Spleen (tissue), 11 donors: ENCODE measurements at regions not wholly inside any gene's neighbourhood (a gene's known extent, or its start where the extent isn't known, plus 50 kb on each side); places are given as distances from the start of the nearest gene placed in this dataset.

Source experiments
- DNase-seq: peaks from one replicate; pipeline ENCODE4 v3.0.0-alpha.2; 2020
- H3K27ac ChIP-seq, 8 donors: fragments of 200-600 bp; sonication (generic) in 7 of 8; 1 replicate in 4 of 8; 2 replicates in 4 of 8; pipeline versions ENCODE4 v1.5.0 to v1.8.0; 2016 to 2021; ENCODE audit warnings: inconsistent platforms in 4 of 8, mild to moderate bottlenecking in 4 of 8, moderate library complexity in 1 of 8
- H3K27me3 ChIP-seq, 7 donors: fragments of 200-600 bp; sonication (generic) in 6 of 7; replicated peaks in 1 of 7; 1 replicate in 4 of 7; 2 replicates in 3 of 7; pipeline versions ENCODE4 v1.5.0 to v1.8.0; 2016 to 2021; ENCODE audit warnings: inconsistent platforms in 3 of 7, mild to moderate bottlenecking in 1 of 7
- H3K36me3 ChIP-seq, 6 donors: fragments of 200-600 bp; sonication (generic) in 5 of 6; 1 replicate in 4 of 6; 2 replicates in 2 of 6; pipeline versions ENCODE4 v1.5.0 to v1.8.0; 2016 to 2021; ENCODE audit warnings: inconsistent platforms in 2 of 6
- H3K4me1 ChIP-seq, 6 donors: fragments of 200-600 bp; sonication (generic) in 5 of 6; 1 replicate in 3 of 6; 2 replicates in 3 of 6; pipeline versions ENCODE4 v1.5.0 to v1.8.0; 2016 to 2021; ENCODE audit warnings: inconsistent platforms in 3 of 6
- H3K4me3 ChIP-seq, 8 donors: fragments of 200-600 bp; sonication (generic) in 7 of 8; 1 replicate in 4 of 8; 2 replicates in 4 of 8; pipeline versions ENCODE4 v1.5.0 to v1.8.0; 2016 to 2021; ENCODE audit warnings: inconsistent platforms in 4 of 8, mild to moderate bottlenecking in 4 of 8, moderate library complexity in 2 of 8
- H3K9me3 ChIP-seq, 8 donors: fragments of 200-600 bp; sonication (generic) in 7 of 8; 1 replicate in 4 of 8; 2 replicates in 4 of 8; pipeline versions ENCODE4 v1.5.0 to v1.8.0; 2016 to 2021; ENCODE audit warnings: inconsistent platforms in 4 of 8
- POLR2A ChIP-seq, 3 donors: fragments of 450-650 bp; IDR thresholded peaks; one replicate each; pipeline ENCODE4 v1.5.1; 2017; ENCODE audit warnings: antibody characterized with exemption in 3 of 3, mild to moderate bottlenecking in 1 of 3
- POLR2AphosphoS5 ChIP-seq, 3 donors: sonication (generic); formaldehyde crosslinking; IDR thresholded peaks; one replicate each; pipeline ENCODE4 v1.5.1; 2017; ENCODE audit warnings: antibody characterized with exemption in 3 of 3
- WGBS, 5 donors: extraction: QIAGEN DNeasy Blood & Tissue Kit in 3 of 5; methylation state at CpG; one replicate each; pipeline versions ENCODE4 v1.1.5 to v1.1.7; 2013 to 2018; 5-methylcytosine and 5-hydroxymethylcytosine counted together
- intact Hi-C: fragments of 100-400 bp; cut with DNase I; formaldehyde crosslinking; loops from one replicate; pipeline ENCODE4 v1.15.0; 2023; ENCODE audit warnings: low total_unique reads
- TF ChIP-seq, protein P1 (sequence below), 11 experiments: fragments of 200-600 bp in 7 of 11; fragments of 450-650 bp in 4 of 11; sonication (generic) in 4 of 11; IDR thresholded peaks in 8 of 11; conservative IDR thresholded peaks in 3 of 11; 1 replicate in 7 of 11; 2 replicates in 4 of 11; pipeline versions ENCODE4 v1.4.0 to v1.8.0; 2016 to 2021; ENCODE audit warnings: antibody characterized with exemption in 11 of 11, inconsistent platforms in 4 of 11, mild to moderate bottlenecking in 1 of 11
- donor health status: healthy with polysubstance abuse.
- donor health status: DM: no; HTN: no; CAD: no; lungs with moderate emphysema.
- donor health status: DM: no; HTN: no; CAD: no.
- donor health status: Bipolar disorder and iron deficiency.
- donor health status: healthy.
- donor health status: DM: no; HTN: no; CAD: no.
- donor health status: DM: yes; HTN: yes; CAD: no.

DNA sequence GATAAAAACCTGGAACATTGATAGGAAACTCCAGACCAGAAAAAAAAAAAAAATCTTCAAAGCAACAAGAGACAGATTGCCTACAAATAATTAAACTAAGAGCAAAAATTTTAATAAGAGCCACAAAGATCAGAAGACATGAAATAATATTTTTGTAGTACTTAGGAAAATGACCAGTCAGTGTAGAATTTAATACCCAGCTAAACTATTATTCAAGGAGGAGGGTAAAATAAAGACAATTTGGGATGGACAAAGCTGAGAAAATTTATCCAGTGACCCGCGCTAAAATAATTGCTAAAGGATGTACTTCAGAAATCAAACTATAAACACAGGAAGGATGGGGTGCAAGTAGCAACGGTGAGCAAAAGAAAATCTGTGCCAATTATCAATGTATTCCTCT, 133.2 kb downstream of the AQP9 start:
- TF ChIP-seq POLR2A (IDR thresholded peaks at IDR 0.05) (no peak), POLR2AphosphoS5 (IDR thresholded peaks at IDR 0.05) (no peak)
- TF ChIP-seq, protein P1, sequence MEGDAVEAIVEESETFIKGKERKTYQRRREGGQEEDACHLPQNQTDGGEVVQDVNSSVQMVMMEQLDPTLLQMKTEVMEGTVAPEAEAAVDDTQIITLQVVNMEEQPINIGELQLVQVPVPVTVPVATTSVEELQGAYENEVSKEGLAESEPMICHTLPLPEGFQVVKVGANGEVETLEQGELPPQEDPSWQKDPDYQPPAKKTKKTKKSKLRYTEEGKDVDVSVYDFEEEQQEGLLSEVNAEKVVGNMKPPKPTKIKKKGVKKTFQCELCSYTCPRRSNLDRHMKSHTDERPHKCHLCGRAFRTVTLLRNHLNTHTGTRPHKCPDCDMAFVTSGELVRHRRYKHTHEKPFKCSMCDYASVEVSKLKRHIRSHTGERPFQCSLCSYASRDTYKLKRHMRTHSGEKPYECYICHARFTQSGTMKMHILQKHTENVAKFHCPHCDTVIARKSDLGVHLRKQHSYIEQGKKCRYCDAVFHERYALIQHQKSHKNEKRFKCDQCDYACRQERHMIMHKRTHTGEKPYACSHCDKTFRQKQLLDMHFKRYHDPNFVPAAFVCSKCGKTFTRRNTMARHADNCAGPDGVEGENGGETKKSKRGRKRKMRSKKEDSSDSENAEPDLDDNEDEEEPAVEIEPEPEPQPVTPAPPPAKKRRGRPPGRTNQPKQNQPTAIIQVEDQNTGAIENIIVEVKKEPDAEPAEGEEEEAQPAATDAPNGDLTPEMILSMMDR (IDR thresholded peaks at IDR 0.05 in 8 of 11, conservative IDR thresholded peaks at IDR 0.05 in 3 of 11): no peak
- H3K9me3 ChIP-seq: peaks cover 0 to 18% (median 10%) of the 10 kb centered on the region in 8 donors
- no peak overlapping the region for H3K27ac ChIP-seq
- intact Hi-C loops: loop anchor here (10.0 kb wide), 1 partner anchor 63 kb away; no protein-coding TSS in a partner anchor
- H3K4me3 ChIP-seq: no peak overlapping the region
- no peak for DNase-seq
- no peaks in the 10 kb centered on the region for H3K36me3 ChIP-seq
- peaks cover 0 to 10% (median 7%) of the 10 kb centered on the region in 6 donors for H3K4me1 ChIP-seq
- WGBS, 5 donors: 89 to 92% (median 90%) methylated on average over 3 of the region's 3 CpGs
- no peaks in the 10 kb centered on the region for H3K27me3 ChIP-seq

DNA sequence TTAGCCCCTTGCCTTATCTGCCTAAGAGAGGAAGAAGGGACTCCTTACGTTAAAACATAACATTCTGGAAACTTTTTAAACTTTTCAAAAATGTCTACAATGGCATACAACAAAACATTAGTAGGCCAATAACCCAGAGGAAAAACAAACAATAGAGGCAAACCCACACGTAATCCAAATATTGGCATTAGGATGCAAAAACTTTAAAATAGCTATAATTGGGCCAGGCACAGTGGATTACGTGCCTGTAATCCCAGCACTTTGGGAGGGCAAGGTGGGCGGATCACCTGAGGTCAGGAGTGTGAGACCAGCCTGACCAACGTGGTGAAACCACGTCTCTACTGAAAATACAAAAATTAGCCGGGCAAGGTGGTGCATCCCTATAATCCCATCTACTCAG, 134.9 kb downstream of the AQP9 start:
- WGBS, 5 donors: 82 to 94% (median 93%) methylated on average over 7 of the region's 7 CpGs
- H3K36me3 ChIP-seq: no peaks in the 10 kb centered on the region
- H3K27me3 ChIP-seq: no peaks in the 10 kb centered on the region
- DNase-seq: no peak
- no peak overlapping the region for H3K27ac ChIP-seq
- H3K4me1 ChIP-seq: peaks cover 0 to 10% (median 7%) of the 10 kb centered on the region in 6 donors
- peaks cover 0 to 18% (median 10%) of the 10 kb centered on the region in 8 donors for H3K9me3 ChIP-seq
- intact Hi-C loops: loop anchor here (10.0 kb wide), 1 partner anchor 62 kb away; no protein-coding TSS in a partner anchor
- H3K4me3 ChIP-seq: no peak overlapping the region
- no peak for TF ChIP-seq POLR2A (IDR thresholded peaks at IDR 0.05)
- TF ChIP-seq POLR2AphosphoS5 (IDR thresholded peaks at IDR 0.05): no peak
- TF ChIP-seq, protein P1 (IDR thresholded peaks at IDR 0.05 in 8 of 11, conservative IDR thresholded peaks at IDR 0.05 in 3 of 11): no peak

DNA sequence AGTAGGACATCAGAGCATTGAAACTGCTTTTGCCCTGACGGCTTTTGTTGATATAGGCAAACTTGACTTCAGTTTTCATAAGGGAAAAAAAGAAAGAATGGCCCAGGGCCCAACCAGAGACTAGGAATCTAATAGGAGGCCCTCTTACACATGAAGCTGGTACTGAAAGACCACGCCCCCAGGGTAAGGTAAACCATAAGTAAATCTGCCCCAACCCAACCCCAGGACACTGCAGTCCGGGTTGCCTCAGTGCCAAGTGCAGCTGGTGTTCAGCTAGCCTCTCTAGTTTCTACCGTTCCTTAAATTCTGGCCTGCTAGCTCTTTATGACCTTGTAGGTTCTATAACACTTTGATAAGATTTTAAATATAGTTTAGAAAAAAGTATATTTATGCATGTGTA, 136.7 kb downstream of the AQP9 start:
- intact Hi-C loops: loop anchor here (10.0 kb wide), 1 partner anchor 60 kb away; no protein-coding TSS in a partner anchor
- Histone ChIP-seq H3K4me3 (no peak overlapping the region), H3K27me3 (no peaks in the 10 kb centered on the region), H3K27ac (no peak overlapping the region), H3K36me3 (no peaks in the 10 kb centered on the region), H3K9me3 (peaks cover 0 to 18% (median 10%) of the 10 kb centered on the region in 8 donors), H3K4me1 (peaks cover 0 to 6% (median 4%) of the 10 kb centered on the region in 6 donors)
- no peak for DNase-seq
- TF ChIP-seq POLR2A (IDR thresholded peaks at IDR 0.05): no peak
- TF ChIP-seq, protein P1 (IDR thresholded peaks at IDR 0.05 in 8 of 11, conservative IDR thresholded peaks at IDR 0.05 in 3 of 11): no peak
- TF ChIP-seq POLR2AphosphoS5 (IDR thresholded peaks at IDR 0.05): no peak
- 62 to 88% (median 77%) methylated on average over 4 of the region's 4 CpGs for WGBS, 5 donors

DNA sequence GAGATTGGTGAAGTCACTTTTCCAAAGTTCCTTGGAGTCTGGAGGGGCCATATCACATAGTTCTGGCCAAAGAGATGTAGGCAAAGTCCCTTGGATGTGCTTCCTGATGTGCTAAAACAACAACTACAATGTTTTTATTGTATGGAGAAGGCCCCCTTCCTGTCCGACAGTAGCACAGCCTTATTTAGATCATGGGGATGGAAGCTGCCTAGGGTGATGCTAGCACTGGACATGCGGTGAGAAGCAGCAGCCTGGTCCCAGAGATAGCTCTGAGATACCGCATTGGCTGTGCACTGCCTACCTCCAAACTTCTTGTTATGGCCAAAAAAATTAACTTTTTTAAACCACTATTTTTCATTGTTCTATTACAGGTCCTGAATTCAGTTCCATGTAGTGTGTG, 137.6 kb downstream of the AQP9 start:
- Histone ChIP-seq H3K4me1 (no peaks in the 10 kb centered on the region), H3K27ac (no peak overlapping the region), H3K9me3 (peaks cover 0 to 14% (median 10%) of the 10 kb centered on the region in 8 donors), H3K27me3 (no peaks in the 10 kb centered on the region), H3K36me3 (no peaks in the 10 kb centered on the region), H3K4me3 (no peak overlapping the region)
- intact Hi-C loops: loop anchor here (10.0 kb wide), 1 partner anchor 59 kb away; no protein-coding TSS in a partner anchor
- DNase-seq: no peak
- 90 to 98% (median 96%) methylated on average over 3 of the region's 3 CpGs for WGBS, 5 donors
- TF ChIP-seq POLR2AphosphoS5 (IDR thresholded peaks at IDR 0.05): no peak
- no peak for TF ChIP-seq POLR2A (IDR thresholded peaks at IDR 0.05)
- TF ChIP-seq, protein P1 (IDR thresholded peaks at IDR 0.05 in 8 of 11, conservative IDR thresholded peaks at IDR 0.05 in 3 of 11): no peak
